Retina (tissue), 1 donor: ENCODE measurements at regions not wholly inside any gene's neighbourhood (a gene's known extent, or its start where the extent isn't known, plus 50 kb on each side); places are given as distances from the start of the nearest gene placed in this dataset.

Source experiments
- DNase-seq: peaks from one replicate; pipeline ENCODE4 v3.0.0-alpha.2; 2016

DNA sequence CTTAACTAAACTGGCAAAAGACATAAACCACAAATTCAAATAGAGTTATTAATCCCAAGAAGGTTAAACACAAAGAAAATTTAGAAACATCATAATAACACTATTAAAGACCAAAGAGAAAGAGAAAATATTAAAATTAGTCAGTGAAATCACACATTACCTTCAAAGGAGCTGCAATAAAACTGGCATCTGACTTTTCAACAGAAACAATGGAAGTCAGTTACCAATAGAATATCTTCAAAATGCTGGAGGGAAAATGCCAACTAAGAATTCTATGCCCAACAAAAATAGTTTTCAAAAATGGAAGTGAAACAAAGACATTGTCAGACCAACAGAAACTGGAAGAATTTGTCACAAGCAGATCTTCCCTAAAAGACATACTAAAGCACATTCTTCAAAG lies 68.7 kb upstream of the RNF7 start:
- DNase-seq: no peak

DNA sequence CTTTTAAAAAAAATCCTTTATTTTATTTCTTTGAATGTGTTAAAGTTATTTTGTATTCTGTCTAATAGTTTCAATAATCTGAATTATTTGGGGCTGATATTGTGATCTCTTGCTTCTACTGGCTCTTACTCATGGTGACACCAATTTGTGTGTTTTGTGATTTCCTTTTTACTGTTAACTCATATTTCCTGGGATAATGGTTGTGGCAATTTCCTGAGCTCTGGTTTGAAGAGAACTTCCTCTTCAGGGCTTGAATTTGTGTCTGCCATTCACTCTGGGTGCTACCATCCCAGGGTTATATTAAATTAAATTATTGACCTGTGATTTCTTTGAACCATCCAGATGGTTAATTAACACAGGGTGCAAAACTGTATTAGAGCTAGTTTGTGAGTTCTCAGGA lies 60.4 kb upstream of the RNF7 start:
- DNase-seq: no peak

DNA sequence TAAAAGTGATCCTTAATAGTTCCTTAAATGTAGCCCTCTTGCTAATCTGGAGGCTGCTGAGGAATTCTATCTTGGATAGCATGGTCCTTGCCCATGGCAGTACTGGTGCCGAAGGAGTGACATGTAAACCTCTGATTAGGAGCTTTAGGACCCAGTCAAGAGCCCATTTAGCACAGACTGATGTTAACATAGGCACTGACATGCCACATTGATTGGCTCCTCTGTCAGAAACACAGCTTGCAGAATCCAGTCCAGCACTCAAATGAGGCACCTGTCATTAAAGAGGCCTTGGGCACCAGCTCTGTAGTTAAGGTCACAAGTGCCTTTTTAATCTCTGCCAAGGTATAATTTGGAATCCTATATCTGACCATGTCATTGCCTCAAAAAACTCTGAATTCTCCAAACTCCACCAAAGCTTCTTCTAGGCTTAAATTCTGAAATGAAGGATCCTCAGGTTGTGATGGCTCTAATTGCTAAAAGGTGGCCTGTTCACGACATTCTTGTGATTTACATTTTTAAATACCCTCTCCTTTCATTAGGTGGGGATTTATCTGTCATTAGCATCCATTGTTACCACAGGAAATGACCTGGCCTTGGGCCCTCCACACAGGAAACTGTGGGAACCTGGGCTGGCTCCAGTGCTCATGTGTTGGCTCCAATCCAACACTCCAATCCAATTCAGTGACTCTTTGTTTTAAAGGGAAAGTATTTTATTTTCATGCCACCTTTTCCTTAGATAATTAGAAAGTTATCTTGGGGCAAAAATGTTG lies 57.3 kb upstream of the RNF7 start:
- no peak for DNase-seq

- no peak for DNase-seq
Observed at GRCh38 chr3:141681390-141681780, 56.7 kb upstream of the RNF7 start.

DNA sequence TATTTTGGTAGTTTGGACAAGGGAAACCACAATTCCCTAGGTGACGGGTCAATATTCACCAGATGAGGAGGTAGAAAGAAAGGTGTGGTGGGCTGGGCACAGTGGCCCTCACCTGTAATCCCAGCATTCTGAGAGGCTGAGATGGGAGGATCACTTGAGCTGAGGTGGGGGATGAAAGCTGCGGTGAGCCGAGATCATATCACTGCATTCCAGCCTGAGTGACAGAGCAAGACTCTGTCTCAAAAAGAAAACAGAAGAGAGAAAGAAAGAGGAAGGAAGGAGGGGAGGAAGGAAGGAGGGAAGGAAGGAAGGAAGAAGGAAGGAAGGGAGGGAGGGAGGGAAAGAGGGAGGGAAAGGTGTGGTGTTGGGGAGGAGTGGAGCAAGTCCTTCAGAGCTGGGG lies 56.1 kb upstream of the RNF7 start:
- DNase-seq: no peak

DNA sequence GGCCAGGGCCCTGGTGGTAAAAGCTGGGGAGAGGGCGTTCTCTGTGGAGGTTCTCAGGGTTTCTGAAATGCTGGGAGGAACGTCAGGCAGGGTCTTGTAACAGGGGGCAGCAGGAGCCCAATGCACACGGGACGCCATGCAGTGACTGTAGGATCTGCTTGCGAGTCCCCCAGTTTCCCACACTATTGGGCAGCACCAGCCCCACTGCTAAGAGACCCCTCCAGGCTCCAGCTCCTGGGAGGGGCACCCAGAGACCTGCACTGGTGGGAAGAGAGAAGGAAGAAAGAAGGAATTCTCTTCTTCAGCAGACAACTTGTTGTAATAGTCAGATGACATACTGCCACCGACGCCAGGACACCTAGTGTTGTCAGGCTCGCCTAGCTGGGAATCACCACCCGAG lies 55.2 kb upstream of the RNF7 start:
- DNase-seq: no peak

GRCh38 chr3:141684758-141685157 lies 53.3 kb upstream of the RNF7 start:
- DNase-seq: no peak

DNA sequence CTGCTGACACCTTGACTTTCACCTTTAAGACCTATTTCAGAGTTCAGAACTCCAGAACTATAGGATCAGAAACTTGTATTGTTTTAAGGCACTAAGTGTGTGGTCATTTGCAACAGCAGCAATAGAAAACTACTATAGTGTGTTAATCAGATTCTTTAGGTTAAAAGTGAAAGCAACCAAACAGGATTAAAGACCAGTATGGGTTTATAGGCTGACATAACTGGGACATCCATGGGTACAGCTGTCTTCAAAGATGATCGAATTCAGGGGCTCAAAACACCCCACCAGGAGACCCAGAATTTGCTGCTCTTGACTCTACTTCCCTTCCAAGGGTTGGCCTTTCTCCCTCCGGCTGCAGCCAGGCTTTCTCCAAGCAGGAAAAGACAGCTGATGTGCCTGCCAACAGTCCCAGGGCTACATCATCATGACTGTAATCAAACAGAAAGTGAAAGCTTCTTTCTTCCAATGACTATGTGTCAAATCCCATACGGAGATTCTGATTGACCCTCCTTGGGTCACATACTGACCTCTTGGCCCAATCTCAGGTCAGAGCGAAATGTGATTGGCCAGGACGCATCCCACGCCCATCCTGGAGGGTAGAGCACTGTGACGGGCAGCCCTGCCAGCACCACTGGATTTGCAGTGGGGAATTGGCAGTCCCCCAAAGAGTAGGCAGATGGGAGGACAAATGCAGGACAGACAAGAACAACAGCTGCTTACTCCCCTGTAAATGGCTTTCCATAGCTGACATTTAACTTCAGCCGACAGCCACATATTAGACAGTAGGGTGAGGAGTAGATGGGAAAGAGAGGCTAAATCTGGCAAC lies 51.4 kb upstream of the RNF7 start:
- DNase-seq: peak; percentile 14
